ENCODE measurements at regions not wholly inside any gene's neighbourhood (a gene's known extent, or its start where the extent isn't known, plus 50 kb on each side); places are given as distances from the start of the nearest gene placed in this dataset.

GRCh38 chr9:89655990-89656657 lies 51.3 kb downstream of the GADD45G start:
- Mint-ChIP-seq H3K27me3 (ENCODE audit: unreplicated experiment) (peaks cover 5% of the 10 kb centered on the region), H3K9me3 (ENCODE audit: unreplicated experiment) (no peaks in the 10 kb centered on the region), H3K27ac (ENCODE audit: unreplicated experiment) (no peak overlapping the region), H3K4me3 (ENCODE audit: unreplicated experiment) (no peak overlapping the region), H3K4me1 (ENCODE audit: unreplicated experiment) (peaks cover 19% of the 10 kb centered on the region), H3K36me3 (ENCODE audit: low read depth, unreplicated experiment) (peaks cover 4% of the 10 kb centered on the region)
- no peak for TF ChIP-seq CTCF (IDR thresholded peaks at IDR 0.05; ENCODE audit: unreplicated experiment)
- no peak for DNase-seq (ENCODE audit: low spot score)

- DNase-seq (ENCODE audit: low spot score): no peak
- peaks cover 4% of the 10 kb centered on the region for H3K36me3 Mint-ChIP-seq (ENCODE audit: low read depth, unreplicated experiment)
- no peak for TF ChIP-seq CTCF (IDR thresholded peaks at IDR 0.05; ENCODE audit: unreplicated experiment)
- no peak overlapping the region for H3K4me3 Mint-ChIP-seq (ENCODE audit: unreplicated experiment)
- H3K4me1 Mint-ChIP-seq (ENCODE audit: unreplicated experiment): peaks cover 26% of the 10 kb centered on the region
- peaks cover 2% of the 10 kb centered on the region for H3K27me3 Mint-ChIP-seq (ENCODE audit: unreplicated experiment)
- H3K27ac Mint-ChIP-seq (ENCODE audit: unreplicated experiment): no peak overlapping the region
- no peaks in the 10 kb centered on the region for H3K9me3 Mint-ChIP-seq (ENCODE audit: unreplicated experiment)
These were observed 52.5 kb downstream of the GADD45G start for GRCh38 chr9:89657295-89657694.

- no peak for TF ChIP-seq CTCF (IDR thresholded peaks at IDR 0.05; ENCODE audit: unreplicated experiment)
- peaks cover 4% of the 10 kb centered on the region for H3K36me3 Mint-ChIP-seq (ENCODE audit: low read depth, unreplicated experiment)
- no peak overlapping the region for H3K27ac Mint-ChIP-seq (ENCODE audit: unreplicated experiment)
- H3K4me1 Mint-ChIP-seq (ENCODE audit: unreplicated experiment): peaks cover 30% of the 10 kb centered on the region
- H3K9me3 Mint-ChIP-seq (ENCODE audit: unreplicated experiment): no peaks in the 10 kb centered on the region
- H3K4me3 Mint-ChIP-seq (ENCODE audit: unreplicated experiment): no peak overlapping the region
- no peak for DNase-seq (ENCODE audit: low spot score)
- H3K27me3 Mint-ChIP-seq (ENCODE audit: unreplicated experiment): peaks cover 2% of the 10 kb centered on the region
These were observed 53.0 kb downstream of the GADD45G start for GRCh38 chr9:89657765-89658164.

- TF ChIP-seq CTCF (IDR thresholded peaks at IDR 0.05; ENCODE audit: unreplicated experiment): no peak
- peaks cover 2% of the 10 kb centered on the region for H3K27me3 Mint-ChIP-seq (ENCODE audit: unreplicated experiment)
- H3K27ac Mint-ChIP-seq (ENCODE audit: unreplicated experiment): no peak overlapping the region
- H3K4me3 Mint-ChIP-seq (ENCODE audit: unreplicated experiment): no peak overlapping the region
- DNase-seq (ENCODE audit: low spot score): no peak
- H3K36me3 Mint-ChIP-seq (ENCODE audit: low read depth, unreplicated experiment): peaks cover 4% of the 10 kb centered on the region
- no peaks in the 10 kb centered on the region for H3K9me3 Mint-ChIP-seq (ENCODE audit: unreplicated experiment)
- H3K4me1 Mint-ChIP-seq (ENCODE audit: unreplicated experiment): peaks cover 30% of the 10 kb centered on the region
These were observed 53.6 kb downstream of the GADD45G start for GRCh38 chr9:89658401-89658800.

GRCh38 chr9:89658931-89659330 lies 54.1 kb downstream of the GADD45G start:
- H3K9me3 Mint-ChIP-seq (ENCODE audit: unreplicated experiment): no peaks in the 10 kb centered on the region

More at GRCh38 chr9:89658931-89659330, 54.1 kb downstream of the GADD45G start:
- H3K36me3 Mint-ChIP-seq (ENCODE audit: low read depth, unreplicated experiment): peaks cover 4% of the 10 kb centered on the region
- no peak for DNase-seq (ENCODE audit: low spot score)
- no peak overlapping the region for H3K4me3 Mint-ChIP-seq (ENCODE audit: unreplicated experiment)
- TF ChIP-seq CTCF (IDR thresholded peaks at IDR 0.05; ENCODE audit: unreplicated experiment): no peak
- peaks cover 30% of the 10 kb centered on the region for H3K4me1 Mint-ChIP-seq (ENCODE audit: unreplicated experiment)
- peaks cover 2% of the 10 kb centered on the region for H3K27me3 Mint-ChIP-seq (ENCODE audit: unreplicated experiment)
- no peak overlapping the region for H3K27ac Mint-ChIP-seq (ENCODE audit: unreplicated experiment)

Data from endothelial cell (in vitro differentiated cells).